PFSK-1 (cell line): ENCODE measurements at regions not wholly inside any gene's neighbourhood (a gene's known extent, or its start where the extent isn't known, plus 50 kb on each side); places are given as distances from the start of the nearest gene placed in this dataset.

Experiments
- POLR2AphosphoS5 ChIP-seq: IDR thresholded peaks from 2 replicates; pipeline ENCODE4 v1.6.1; 2012; ENCODE audit warnings: low read depth, mild to moderate bottlenecking, control low read depth, low read length, moderate library complexity
- SIN3A ChIP-seq: IDR thresholded peaks from 2 replicates; pipeline ENCODE4 v1.6.1; 2012; ENCODE audit warnings: mild to moderate bottlenecking, low read length, moderate library complexity, borderline replicate concordance; ENCODE audit not compliant: insufficient read depth
- TAF1 ChIP-seq: IDR thresholded peaks from 2 replicates; pipeline ENCODE4 v1.6.1; 2012; ENCODE audit warnings: low read length, control low read depth, borderline replicate concordance; ENCODE audit not compliant: insufficient read depth

GRCh38 chr11:98434296-98434695 is 586.5 kb upstream of the CNTN5 start:
- TF ChIP-seq POLR2AphosphoS5, result no peak
- no peak for TF ChIP-seq TAF1
- no peak for TF ChIP-seq SIN3A
